K562 (cell line): ENCODE measurements at regions not wholly inside any gene's neighbourhood (a gene's known extent, or its start where the extent isn't known, plus 50 kb on each side); places are given as distances from the start of the nearest gene placed in this dataset.

Source experiments
- EZH2 ChIP-seq: IDR thresholded peaks from 2 replicates; pipeline ENCODE4 v1.6.1; 2012; ENCODE audit warnings: low read depth, mild to moderate bottlenecking, inconsistent platforms, low read length, borderline replicate concordance
- MYC ChIP-seq, 2 experiments: fragments of 250-450 bp in 1 of 2; sonication (Bioruptor Pico) in 1 of 2; IDR thresholded peaks; 2 replicates each; pipeline versions ENCODE4 v1.5.1 to v1.6.1; 2012 to 2021; ENCODE audit warnings: low read depth in 2 of 2, borderline replicate concordance in 1 of 2, improper control_type of control experiment in 1 of 2, low read length in 1 of 2, mild to moderate bottlenecking in 1 of 2, moderate library complexity in 1 of 2
- POLR2AphosphoS2 ChIP-seq: IDR thresholded peaks from 2 replicates; pipeline ENCODE4 v1.6.1; 2012; ENCODE audit warnings: low read length, improper control_type of control experiment
- PREB ChIP-seq: sonication (generic); formaldehyde crosslinking; IDR thresholded peaks from 2 replicates; pipeline ENCODE4 v1.8.1; 2023; ENCODE audit warnings: mild to moderate bottlenecking, missing genetic modification reagents
- SMARCE1 ChIP-seq: fragments of 450-650 bp; IDR thresholded peaks from 2 replicates; pipeline ENCODE4 v1.7.1; 2016; ENCODE audit warnings: mild to moderate bottlenecking

- no peak for TF ChIP-seq SMARCE1
- TF ChIP-seq PREB: no peak
- no peak for TF ChIP-seq EZH2
- TF ChIP-seq MYC (IDR thresholded peaks at IDR 0.05; ENCODE audit: low read depth, low read length): no peak
- TF ChIP-seq MYC (CRISPR knock-in tag; IDR thresholded peaks at IDR 0.05; ENCODE audit: borderline replicate concordance, low read depth): no peak
- TF ChIP-seq POLR2AphosphoS2: no peak
Observed at GRCh38 chr4:188732131-188732530, 592.9 kb downstream of the TRIML1 start.
